PFSK-1 (cell line): ENCODE measurements at regions not wholly inside any gene's neighbourhood (a gene's known extent, or its start where the extent isn't known, plus 50 kb on each side); places are given as distances from the start of the nearest gene placed in this dataset.

Experiments
- FOXP2 ChIP-seq: optimal IDR thresholded peaks from 2 replicates; pipeline ENCODE3; 2011; ENCODE audit warnings: borderline replicate concordance, control low read depth, inconsistent platforms; ENCODE audit not compliant: insufficient read depth; ENCODE audit errors: extremely low read length, extremely low read depth
- POLR2AphosphoS5 ChIP-seq: IDR thresholded peaks from 2 replicates; pipeline ENCODE4 v1.6.1; 2012; ENCODE audit warnings: low read depth, mild to moderate bottlenecking, control low read depth, low read length, moderate library complexity
- REST ChIP-seq, 2 experiments: IDR thresholded peaks; 2 replicates each; pipeline versions ENCODE4 v1.6.1 to v1.8.0; 2011 to 2012; ENCODE audit warnings: low read depth in 2 of 2, low read length in 2 of 2, control low read depth in 1 of 2, inconsistent platforms in 1 of 2, mild to moderate bottlenecking in 1 of 2, moderate library complexity in 1 of 2; ENCODE audit not compliant: insufficient read depth in 1 of 2
- SIN3A ChIP-seq: IDR thresholded peaks from 2 replicates; pipeline ENCODE4 v1.6.1; 2012; ENCODE audit warnings: mild to moderate bottlenecking, low read length, moderate library complexity, borderline replicate concordance; ENCODE audit not compliant: insufficient read depth
- TAF1 ChIP-seq: IDR thresholded peaks from 2 replicates; pipeline ENCODE4 v1.6.1; 2012; ENCODE audit warnings: low read length, control low read depth, borderline replicate concordance; ENCODE audit not compliant: insufficient read depth

- TF ChIP-seq POLR2AphosphoS5 (no peak), FOXP2 (no peak), REST (IDR thresholded peaks at IDR 0.05; ENCODE audit: insufficient read depth in 1 of 2, low read depth in 2 of 2, low read length in 2 of 2) (no peak), TAF1 (no peak), SIN3A (no peak)
Observed at GRCh38 chr1:80385650-80386049, 1379.1 kb upstream of the ADGRL4 start.

GRCh38 chr1:80384959-80385358 is 1378.4 kb upstream of the ADGRL4 start:
- TF ChIP-seq POLR2AphosphoS5 (no peak), FOXP2 (no peak), REST (IDR thresholded peaks at IDR 0.05; ENCODE audit: insufficient read depth in 1 of 2, low read depth in 2 of 2, low read length in 2 of 2) (no peak), TAF1 (no peak), SIN3A (no peak)

- no peak for TF ChIP-seq TAF1
- no peak for TF ChIP-seq SIN3A
- TF ChIP-seq REST (IDR thresholded peaks at IDR 0.05; ENCODE audit: insufficient read depth in 1 of 2, low read depth in 2 of 2, low read length in 2 of 2), result no peak
- TF ChIP-seq FOXP2, result no peak
- TF ChIP-seq POLR2AphosphoS5, result no peak
Observed at GRCh38 chr1:80384083-80384830, 1377.7 kb upstream of the ADGRL4 start.

GRCh38 chr1:80375662-80376061 is 1369.1 kb upstream of the ADGRL4 start:
- TF ChIP-seq SIN3A (no peak), POLR2AphosphoS5 (no peak), REST (IDR thresholded peaks at IDR 0.05; ENCODE audit: insufficient read depth in 1 of 2, low read depth in 2 of 2, low read length in 2 of 2) (no peak), FOXP2 (no peak), TAF1 (no peak)

- no peak for TF ChIP-seq SIN3A
- TF ChIP-seq REST (IDR thresholded peaks at IDR 0.05; ENCODE audit: insufficient read depth in 1 of 2, low read depth in 2 of 2, low read length in 2 of 2), result no peak
Observed at GRCh38 chr1:80375109-80375508, 1368.6 kb upstream of the ADGRL4 start.
